Cardiac fibroblast (primary cell): ENCODE measurements at regions not wholly inside any gene's neighbourhood (a gene's known extent, or its start where the extent isn't known, plus 50 kb on each side); places are given as distances from the start of the nearest gene placed in this dataset.

Experiments
- DNase-seq, 2 donors: peaks; one replicate each; pipeline versions ENCODE4 v3.0.0 to v3.0.0-alpha.2; 2010; ENCODE audit warnings: low read depth in 2 of 2
- H3K4me3 ChIP-seq, 2 donors: replicated peaks in 1 of 2; 1 replicate in 1 of 2; 2 replicates in 1 of 2; pipeline ENCODE4 v1.5.1; 2011; ENCODE audit warnings: low read depth in 2 of 2, low read length in 2 of 2, mild to moderate bottlenecking in 2 of 2, moderate library complexity in 1 of 2
- CTCF ChIP-seq: IDR thresholded peaks from one replicate; pipeline ENCODE4 v1.5.1; 2011; ENCODE audit warnings: low read depth, mild to moderate bottlenecking, low read length, inconsistent platforms

GRCh38 chr11:103700622-103701021 is 335.8 kb upstream of the DDI1 start:
- no peak overlapping the region for H3K4me3 ChIP-seq
- DNase-seq: peak; percentile 85 to 89
- TF ChIP-seq CTCF: no peak

GRCh38 chr11:103703437-103703836 is 333.0 kb upstream of the DDI1 start:
- no peak for TF ChIP-seq CTCF
- H3K4me3 ChIP-seq: no peak overlapping the region
- DNase-seq: no peak

- no peak for TF ChIP-seq CTCF
- H3K4me3 ChIP-seq: no peak overlapping the region
- DNase-seq: no peak
These were observed 332.5 kb upstream of the DDI1 start for GRCh38 chr11:103703954-103704353.

- TF ChIP-seq CTCF: no peak
- no peak for DNase-seq
- no peak overlapping the region for H3K4me3 ChIP-seq
These were observed 330.8 kb upstream of the DDI1 start for GRCh38 chr11:103705642-103706041.

GRCh38 chr11:103709371-103709770 is 327.1 kb upstream of the DDI1 start:
- DNase-seq: no peak
- no peak overlapping the region for H3K4me3 ChIP-seq
- TF ChIP-seq CTCF: no peak

GRCh38 chr11:103714246-103714645 is 322.2 kb upstream of the DDI1 start:
- TF ChIP-seq CTCF: no peak
- no peak overlapping the region for H3K4me3 ChIP-seq
- peak; percentile 37 to 75 for DNase-seq

- DNase-seq: no peak
- H3K4me3 ChIP-seq: no peak overlapping the region
- TF ChIP-seq CTCF: no peak
These were observed 320.1 kb upstream of the DDI1 start for GRCh38 chr11:103716363-103716762.
